GM10266 (cell line): ENCODE measurements at regions not wholly inside any gene's neighbourhood (a gene's known extent, or its start where the extent isn't known, plus 50 kb on each side); places are given as distances from the start of the nearest gene placed in this dataset.

Experiments
- DNase-seq: peaks from one replicate; pipeline ENCODE4 v3.0.0; 2012; ENCODE audit errors: extremely low spot score
- CTCF ChIP-seq: IDR thresholded peaks from 2 replicates; pipeline ENCODE4 v1.5.1; 2012; ENCODE audit warnings: mild to moderate bottlenecking, low read depth; ENCODE audit not compliant: control insufficient read depth, insufficient read depth; ENCODE audit errors: missing control alignments

- no peak for DNase-seq
- TF ChIP-seq CTCF = no peak
These were observed 617.2 kb downstream of the CDH18 start for GRCh38 chr5:19370655-19371386.

- no peak for TF ChIP-seq CTCF
- DNase-seq = no peak
These were observed 599.6 kb downstream of the CDH18 start for GRCh38 chr5:19388391-19388790.

- no peak for DNase-seq
These were observed 587.0 kb downstream of the CDH18 start for GRCh38 chr5:19401032-19401431.

GRCh38 chr5:19406576-19407365 lies 581.2 kb downstream of the CDH18 start:
- TF ChIP-seq CTCF = no peak
- DNase-seq = no peak

More at GRCh38 chr5:19401032-19401431, 587.0 kb downstream of the CDH18 start:
- no peak for TF ChIP-seq CTCF

- no peak for TF ChIP-seq CTCF
These were observed 579.9 kb downstream of the CDH18 start for GRCh38 chr5:19408149-19408548.

GRCh38 chr5:19411936-19412335 lies 576.1 kb downstream of the CDH18 start:
- no peak for TF ChIP-seq CTCF
- no peak for DNase-seq

More at GRCh38 chr5:19408149-19408548, 579.9 kb downstream of the CDH18 start:
- DNase-seq = no peak
